HG03280 (cell line): ENCODE measurements at regions not wholly inside any gene's neighbourhood (a gene's known extent, or its start where the extent isn't known, plus 50 kb on each side); places are given as distances from the start of the nearest gene placed in this dataset.

Experiments used
- ATAC-seq: cut with Tn5 transposase; IDR thresholded peaks from one replicate; pipeline ENCODE4 v1.9.1; 2021; ENCODE audit warnings: mild to moderate bottlenecking, moderate library complexity; ENCODE audit not compliant: unreplicated experiment

- no peak for ATAC-seq
Measured at GRCh38 chr22:48685767-48686166, 1141.9 kb downstream of the BRD1 start.

GRCh38 chr22:48683640-48684039 is 1144.0 kb downstream of the BRD1 start:
- no peak for ATAC-seq

DNA sequence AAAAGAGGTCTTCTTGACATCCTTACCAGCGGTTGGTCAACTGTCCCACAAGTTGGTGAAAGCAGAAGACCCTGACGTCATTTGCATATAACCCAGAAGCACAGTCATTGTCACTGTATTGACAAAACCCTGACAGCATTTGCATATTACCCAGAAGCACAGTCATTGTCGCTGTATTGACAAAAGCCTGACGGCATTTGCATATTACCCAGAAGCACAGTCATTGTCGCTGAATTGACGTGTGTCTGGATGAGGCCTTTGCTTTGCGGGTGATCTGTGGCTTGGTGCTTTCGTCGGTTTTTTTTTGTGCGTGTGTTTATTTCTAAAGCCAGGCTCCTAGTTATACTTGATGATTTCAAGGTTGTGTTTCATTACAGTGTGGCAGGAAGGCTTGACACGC is 1145.2 kb downstream of the BRD1 start:
- ATAC-seq = no peak

- no peak for ATAC-seq
Measured at GRCh38 chr22:48680601-48681000, 1147.1 kb downstream of the BRD1 start.

DNA sequence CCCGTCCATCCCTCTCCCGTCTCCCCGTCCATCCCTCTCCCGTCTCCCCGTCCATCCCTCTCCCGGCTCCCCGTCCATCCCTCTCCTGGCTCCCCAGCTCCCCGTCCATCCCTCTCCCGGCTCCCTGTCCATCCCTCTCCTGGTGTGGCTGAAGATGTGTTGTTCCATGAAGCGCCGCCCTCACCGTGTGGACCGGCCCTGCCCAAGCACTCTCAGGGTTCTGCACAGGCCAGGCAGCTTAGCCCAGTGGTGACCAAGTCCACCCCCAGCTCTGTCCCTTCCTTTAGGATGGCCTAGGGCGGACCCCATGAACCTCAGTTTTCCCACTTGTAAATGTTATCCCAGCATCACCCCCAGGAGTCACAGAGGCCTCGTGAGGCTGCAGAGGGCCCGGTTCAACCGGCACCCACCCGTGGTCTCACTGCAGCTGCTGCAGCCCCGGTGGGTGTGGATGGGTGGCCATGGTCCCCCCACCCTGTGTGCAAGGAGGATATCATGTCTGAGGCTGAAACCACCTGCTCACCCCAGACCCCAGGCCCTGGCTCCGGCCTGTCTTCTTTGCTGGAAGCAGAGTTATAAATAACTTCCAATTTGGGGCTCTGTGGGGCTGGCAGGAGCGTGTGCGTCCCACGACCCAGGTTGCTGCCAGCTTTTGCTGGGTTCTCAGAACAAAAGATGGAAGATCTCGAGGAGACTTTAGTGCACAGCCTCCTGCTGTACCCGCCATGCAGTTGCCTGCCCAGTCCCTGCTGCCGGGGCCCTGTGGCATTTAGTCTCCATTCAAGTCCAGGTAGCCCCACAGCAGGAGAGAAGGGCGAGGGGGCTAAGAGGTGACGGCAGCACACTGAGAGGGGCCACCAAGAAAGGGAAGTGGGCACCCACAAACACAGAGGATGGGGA is 1147.8 kb downstream of the BRD1 start:
- ATAC-seq = no peak

- ATAC-seq = no peak
Measured at GRCh38 chr22:48678171-48679135, 1149.2 kb downstream of the BRD1 start.

DNA sequence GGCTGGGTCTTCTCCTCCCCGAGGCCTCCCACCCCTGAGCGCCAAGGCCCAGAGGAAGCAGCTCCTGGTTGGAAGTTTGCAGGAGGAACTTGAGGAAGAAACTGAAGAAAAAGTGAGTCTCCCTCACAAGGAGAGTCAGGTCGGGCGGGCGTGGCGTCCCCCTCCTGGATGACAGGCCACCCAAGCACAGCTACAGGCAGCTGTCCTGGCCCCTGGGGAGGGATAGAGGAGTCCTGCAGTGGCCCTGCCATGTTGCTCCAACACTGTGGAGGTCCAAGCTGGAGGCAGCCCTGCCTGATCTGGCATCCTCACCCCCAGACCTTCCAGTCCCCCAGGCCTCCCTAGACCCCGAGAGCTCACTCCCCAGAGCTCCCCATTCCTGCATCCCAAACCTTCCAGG is 1150.1 kb downstream of the BRD1 start:
- ATAC-seq = no peak

DNA sequence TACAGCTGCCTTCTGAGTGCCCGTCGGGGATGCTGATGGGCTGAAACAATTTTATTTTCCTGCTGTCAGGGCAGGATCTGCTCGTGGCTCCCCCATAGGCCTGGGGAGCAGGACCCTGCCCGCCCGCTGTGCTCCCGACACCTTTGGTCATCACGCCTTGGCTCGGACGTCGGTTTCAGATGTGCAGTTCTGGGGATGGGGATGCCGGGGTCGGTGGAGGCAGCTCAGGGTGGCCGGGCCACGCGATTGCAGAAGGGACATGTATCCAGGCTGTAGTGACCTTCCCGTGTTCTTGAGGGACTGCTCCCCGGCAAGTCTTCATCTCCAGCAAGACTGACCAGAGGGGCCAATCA is 1150.5 kb downstream of the BRD1 start:
- no peak for ATAC-seq

DNA sequence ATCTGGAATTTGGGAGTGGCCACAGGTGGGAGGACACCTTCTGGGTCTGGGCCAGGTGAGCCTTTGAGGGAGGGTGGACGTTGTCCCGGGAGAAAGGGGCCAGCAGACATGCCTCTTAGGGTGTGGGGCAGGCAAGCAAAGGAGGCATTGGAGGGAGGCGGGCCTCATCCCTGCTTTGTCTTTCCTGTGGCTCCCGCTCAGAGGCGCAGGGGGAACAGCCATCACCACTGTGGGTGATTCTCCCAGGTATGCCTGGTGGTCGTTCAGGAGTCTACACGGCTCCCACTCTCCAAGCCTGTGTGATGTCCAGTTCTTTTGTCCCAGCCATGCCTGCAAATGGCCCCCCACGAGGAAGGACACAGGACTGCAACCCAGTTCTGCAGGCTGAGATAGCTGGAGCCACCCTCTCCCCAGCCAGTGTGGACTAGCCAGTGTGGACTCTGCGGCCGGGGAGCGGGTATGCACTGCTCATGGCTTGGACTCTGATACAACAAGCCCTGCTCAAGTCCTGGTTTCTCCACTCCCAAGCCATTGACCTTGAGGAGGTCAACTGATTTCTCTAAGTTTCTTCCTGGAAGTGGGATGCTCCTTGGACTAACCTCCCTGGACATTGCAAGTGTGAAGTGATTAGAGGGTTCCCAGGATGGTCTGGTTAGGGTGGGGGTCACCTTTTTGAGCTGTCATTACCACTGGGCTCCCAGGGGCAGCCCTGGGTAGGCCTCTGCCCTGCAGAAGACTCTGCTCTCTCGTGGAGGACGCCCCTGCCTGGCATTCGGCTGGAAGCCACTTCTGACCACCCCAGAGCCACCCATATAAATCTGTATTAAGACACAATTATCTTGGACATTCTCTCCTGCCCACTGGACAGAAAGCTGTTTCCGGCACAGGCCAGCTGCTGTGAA is 1151.2 kb downstream of the BRD1 start:
- no peak for ATAC-seq

DNA sequence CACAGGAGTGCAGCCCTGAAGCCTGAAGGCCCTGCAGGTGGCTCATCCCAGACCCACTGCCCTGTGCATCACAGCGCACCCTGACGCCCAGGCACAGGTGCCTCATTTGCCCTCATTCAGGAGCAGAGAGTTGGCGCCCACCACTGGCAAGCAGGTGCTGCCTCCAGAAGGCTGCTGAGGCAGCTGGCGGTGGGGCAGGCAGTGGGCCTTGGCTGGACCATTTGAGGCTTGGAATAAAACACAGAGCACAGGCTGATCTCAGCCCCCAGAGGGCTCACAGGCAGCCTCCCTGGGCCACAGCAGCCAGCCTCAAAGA is 1151.9 kb downstream of the BRD1 start:
- ATAC-seq = no peak

- ATAC-seq = no peak
Measured at GRCh38 chr22:48675141-48675829, 1152.4 kb downstream of the BRD1 start.

- no peak for ATAC-seq
Measured at GRCh38 chr22:48673806-48674500, 1153.7 kb downstream of the BRD1 start.

- no peak for ATAC-seq
Measured at GRCh38 chr22:48672387-48672786, 1155.3 kb downstream of the BRD1 start.

- no peak for ATAC-seq
Measured at GRCh38 chr22:48670731-48671130, 1156.9 kb downstream of the BRD1 start.

- no peak for ATAC-seq
Measured at GRCh38 chr22:48669986-48670716, 1157.5 kb downstream of the BRD1 start.

DNA sequence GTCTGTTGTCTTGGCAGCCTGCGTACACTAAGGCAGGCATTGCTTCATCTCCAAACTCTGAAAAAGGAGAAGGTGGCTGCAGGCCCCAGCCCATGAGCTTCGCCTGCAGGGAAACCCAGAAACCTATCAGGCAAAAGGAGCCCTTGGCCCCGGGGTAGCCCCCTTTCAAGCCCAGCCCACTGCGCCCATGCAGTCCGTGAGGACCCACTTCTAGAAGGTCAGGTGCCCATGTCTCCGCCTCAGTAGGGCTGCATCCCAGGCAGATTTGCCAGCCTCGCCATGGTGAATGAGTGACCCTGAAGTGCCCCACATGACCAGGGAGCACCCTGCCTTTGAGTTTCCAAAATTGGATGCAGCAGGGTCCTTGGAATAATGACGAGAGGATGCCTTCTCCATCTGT is 1158.4 kb downstream of the BRD1 start:
- ATAC-seq = no peak

- no peak for ATAC-seq
Measured at GRCh38 chr22:48667289-48667688, 1160.4 kb downstream of the BRD1 start.

- ATAC-seq = no peak
Measured at GRCh38 chr22:48666620-48667019, 1161.1 kb downstream of the BRD1 start.
